ENCODE measurements at regions not wholly inside any gene's neighbourhood (a gene's known extent, or its start where the extent isn't known, plus 50 kb on each side); places are given as distances from the start of the nearest gene placed in this dataset.

DNA sequence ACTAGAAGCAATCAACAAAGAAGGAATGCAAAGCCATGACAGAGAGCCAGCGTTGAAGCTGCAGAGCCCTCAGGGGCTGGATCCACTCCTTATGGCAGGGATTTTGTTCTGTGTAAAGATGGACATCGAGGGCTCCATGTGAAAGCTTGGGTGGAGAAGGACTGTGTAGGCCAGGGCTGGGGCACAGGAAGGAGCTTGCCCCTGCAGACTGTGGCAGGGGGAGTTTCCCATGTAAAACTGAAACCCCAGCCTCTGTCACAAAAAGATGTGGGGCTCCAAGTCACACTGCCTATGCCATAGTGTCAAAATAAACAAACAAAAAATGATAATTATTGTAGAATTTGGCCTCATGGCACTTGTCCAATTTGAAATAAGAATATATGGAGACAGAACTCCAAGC is 408.7 kb upstream of the HS6ST1 start:
- TF ChIP-seq, protein P1, sequence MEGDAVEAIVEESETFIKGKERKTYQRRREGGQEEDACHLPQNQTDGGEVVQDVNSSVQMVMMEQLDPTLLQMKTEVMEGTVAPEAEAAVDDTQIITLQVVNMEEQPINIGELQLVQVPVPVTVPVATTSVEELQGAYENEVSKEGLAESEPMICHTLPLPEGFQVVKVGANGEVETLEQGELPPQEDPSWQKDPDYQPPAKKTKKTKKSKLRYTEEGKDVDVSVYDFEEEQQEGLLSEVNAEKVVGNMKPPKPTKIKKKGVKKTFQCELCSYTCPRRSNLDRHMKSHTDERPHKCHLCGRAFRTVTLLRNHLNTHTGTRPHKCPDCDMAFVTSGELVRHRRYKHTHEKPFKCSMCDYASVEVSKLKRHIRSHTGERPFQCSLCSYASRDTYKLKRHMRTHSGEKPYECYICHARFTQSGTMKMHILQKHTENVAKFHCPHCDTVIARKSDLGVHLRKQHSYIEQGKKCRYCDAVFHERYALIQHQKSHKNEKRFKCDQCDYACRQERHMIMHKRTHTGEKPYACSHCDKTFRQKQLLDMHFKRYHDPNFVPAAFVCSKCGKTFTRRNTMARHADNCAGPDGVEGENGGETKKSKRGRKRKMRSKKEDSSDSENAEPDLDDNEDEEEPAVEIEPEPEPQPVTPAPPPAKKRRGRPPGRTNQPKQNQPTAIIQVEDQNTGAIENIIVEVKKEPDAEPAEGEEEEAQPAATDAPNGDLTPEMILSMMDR (conservative IDR thresholded peaks at IDR 0.05), result no peak
- TF ChIP-seq EZH2 (IDR thresholded peaks at IDR 0.05; ENCODE audit: low read depth), result no peak
